PFSK-1 (cell line): ENCODE measurements at regions not wholly inside any gene's neighbourhood (a gene's known extent, or its start where the extent isn't known, plus 50 kb on each side); places are given as distances from the start of the nearest gene placed in this dataset.

ENCODE experiments used
- POLR2AphosphoS5 ChIP-seq: IDR thresholded peaks from 2 replicates; pipeline ENCODE4 v1.6.1; 2012; ENCODE audit warnings: low read depth, mild to moderate bottlenecking, control low read depth, low read length, moderate library complexity
- TAF1 ChIP-seq: IDR thresholded peaks from 2 replicates; pipeline ENCODE4 v1.6.1; 2012; ENCODE audit warnings: low read length, control low read depth, borderline replicate concordance; ENCODE audit not compliant: insufficient read depth
- TF ChIP-seq, protein P1 (sequence below), 2 experiments: IDR thresholded peaks; 2 replicates each; pipeline versions ENCODE4 v1.6.1 to v1.8.0; 2011 to 2012; ENCODE audit warnings: low read depth in 2 of 2, low read length in 2 of 2, control low read depth in 1 of 2, inconsistent platforms in 1 of 2, mild to moderate bottlenecking in 1 of 2, moderate library complexity in 1 of 2; ENCODE audit not compliant: insufficient read depth in 1 of 2

DNA sequence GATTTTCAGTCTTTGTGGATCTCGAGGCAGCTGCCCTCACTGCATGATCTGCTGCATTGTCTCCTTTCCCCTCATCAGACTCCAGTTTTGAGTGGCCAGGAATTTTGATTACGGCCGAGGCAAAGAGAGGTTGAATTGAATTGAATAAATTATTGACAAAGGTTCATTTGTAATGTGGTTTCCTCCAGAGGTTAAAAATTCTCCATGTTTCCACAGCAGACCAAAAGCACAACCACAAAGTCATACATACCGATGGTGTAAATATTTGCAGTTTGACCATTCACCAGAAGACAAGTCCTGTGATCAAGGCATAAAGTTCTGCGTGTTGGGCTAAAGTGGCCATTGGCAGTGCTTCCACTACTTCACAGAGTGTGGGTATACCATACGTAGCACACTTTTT, 343.8 kb upstream of the MYT1L start:
- TF ChIP-seq TAF1 (no peak), POLR2AphosphoS5 (no peak)
- TF ChIP-seq, protein P1, sequence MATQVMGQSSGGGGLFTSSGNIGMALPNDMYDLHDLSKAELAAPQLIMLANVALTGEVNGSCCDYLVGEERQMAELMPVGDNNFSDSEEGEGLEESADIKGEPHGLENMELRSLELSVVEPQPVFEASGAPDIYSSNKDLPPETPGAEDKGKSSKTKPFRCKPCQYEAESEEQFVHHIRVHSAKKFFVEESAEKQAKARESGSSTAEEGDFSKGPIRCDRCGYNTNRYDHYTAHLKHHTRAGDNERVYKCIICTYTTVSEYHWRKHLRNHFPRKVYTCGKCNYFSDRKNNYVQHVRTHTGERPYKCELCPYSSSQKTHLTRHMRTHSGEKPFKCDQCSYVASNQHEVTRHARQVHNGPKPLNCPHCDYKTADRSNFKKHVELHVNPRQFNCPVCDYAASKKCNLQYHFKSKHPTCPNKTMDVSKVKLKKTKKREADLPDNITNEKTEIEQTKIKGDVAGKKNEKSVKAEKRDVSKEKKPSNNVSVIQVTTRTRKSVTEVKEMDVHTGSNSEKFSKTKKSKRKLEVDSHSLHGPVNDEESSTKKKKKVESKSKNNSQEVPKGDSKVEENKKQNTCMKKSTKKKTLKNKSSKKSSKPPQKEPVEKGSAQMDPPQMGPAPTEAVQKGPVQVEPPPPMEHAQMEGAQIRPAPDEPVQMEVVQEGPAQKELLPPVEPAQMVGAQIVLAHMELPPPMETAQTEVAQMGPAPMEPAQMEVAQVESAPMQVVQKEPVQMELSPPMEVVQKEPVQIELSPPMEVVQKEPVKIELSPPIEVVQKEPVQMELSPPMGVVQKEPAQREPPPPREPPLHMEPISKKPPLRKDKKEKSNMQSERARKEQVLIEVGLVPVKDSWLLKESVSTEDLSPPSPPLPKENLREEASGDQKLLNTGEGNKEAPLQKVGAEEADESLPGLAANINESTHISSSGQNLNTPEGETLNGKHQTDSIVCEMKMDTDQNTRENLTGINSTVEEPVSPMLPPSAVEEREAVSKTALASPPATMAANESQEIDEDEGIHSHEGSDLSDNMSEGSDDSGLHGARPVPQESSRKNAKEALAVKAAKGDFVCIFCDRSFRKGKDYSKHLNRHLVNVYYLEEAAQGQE (IDR thresholded peaks at IDR 0.05; ENCODE audit: insufficient read depth in 1 of 2, low read depth in 2 of 2, low read length in 2 of 2) = no peak
